Right atrium auricular region (tissue), 2 donors: ENCODE measurements at regions not wholly inside any gene's neighbourhood (a gene's known extent, or its start where the extent isn't known, plus 50 kb on each side); places are given as distances from the start of the nearest gene placed in this dataset.

Source experiments
- DNase-seq: peaks from one replicate; pipeline ENCODE4 v3.0.0-alpha.2; 2019; ENCODE audit warnings: low spot score
- H3K27ac ChIP-seq, 2 donors: fragments of 200-600 bp; sonication (generic); 1 replicate in 1 of 2; 2 replicates in 1 of 2; pipeline ENCODE4 v1.5.1; 2016 to 2019
- H3K27me3 ChIP-seq, 2 donors: fragments of 200-600 bp; sonication (generic); one replicate each; pipeline versions ENCODE4 v1.5.1 to v1.6.0; 2017 to 2019
- H3K36me3 ChIP-seq: fragments of 200-600 bp; sonication (generic); one replicate; pipeline ENCODE4 v1.5.1; 2016
- H3K4me1 ChIP-seq, 2 donors: fragments of 200-600 bp; sonication (generic); one replicate each; pipeline versions ENCODE4 v1.5.1 to v1.6.0; 2017 to 2019
- H3K4me3 ChIP-seq, 2 donors: fragments of 200-600 bp; sonication (generic); 1 replicate in 1 of 2; 2 replicates in 1 of 2; pipeline ENCODE4 v1.5.1; 2017 to 2019; ENCODE audit warnings: mild to moderate bottlenecking in 1 of 2, moderate library complexity in 1 of 2
- H3K9me3 ChIP-seq, 2 donors: fragments of 200-600 bp; sonication (generic); one replicate each; pipeline ENCODE4 v1.5.1; 2019
- TF ChIP-seq, protein P1 (sequence below), 2 donors: fragments of 200-600 bp; sonication (generic); IDR thresholded peaks; one replicate each; pipeline ENCODE4 v1.5.1; 2019; ENCODE audit warnings: antibody characterized with exemption in 2 of 2

- no peak for DNase-seq
- Histone ChIP-seq H3K4me1 (peaks cover 0 to 7% of the 10 kb centered on the region in 2 donors), H3K27me3 (no peaks in the 10 kb centered on the region), H3K27ac (no peak overlapping the region), H3K36me3 (no peaks in the 10 kb centered on the region), H3K4me3 (no peak overlapping the region), H3K9me3 (no peaks in the 10 kb centered on the region)
- TF ChIP-seq, protein P1, sequence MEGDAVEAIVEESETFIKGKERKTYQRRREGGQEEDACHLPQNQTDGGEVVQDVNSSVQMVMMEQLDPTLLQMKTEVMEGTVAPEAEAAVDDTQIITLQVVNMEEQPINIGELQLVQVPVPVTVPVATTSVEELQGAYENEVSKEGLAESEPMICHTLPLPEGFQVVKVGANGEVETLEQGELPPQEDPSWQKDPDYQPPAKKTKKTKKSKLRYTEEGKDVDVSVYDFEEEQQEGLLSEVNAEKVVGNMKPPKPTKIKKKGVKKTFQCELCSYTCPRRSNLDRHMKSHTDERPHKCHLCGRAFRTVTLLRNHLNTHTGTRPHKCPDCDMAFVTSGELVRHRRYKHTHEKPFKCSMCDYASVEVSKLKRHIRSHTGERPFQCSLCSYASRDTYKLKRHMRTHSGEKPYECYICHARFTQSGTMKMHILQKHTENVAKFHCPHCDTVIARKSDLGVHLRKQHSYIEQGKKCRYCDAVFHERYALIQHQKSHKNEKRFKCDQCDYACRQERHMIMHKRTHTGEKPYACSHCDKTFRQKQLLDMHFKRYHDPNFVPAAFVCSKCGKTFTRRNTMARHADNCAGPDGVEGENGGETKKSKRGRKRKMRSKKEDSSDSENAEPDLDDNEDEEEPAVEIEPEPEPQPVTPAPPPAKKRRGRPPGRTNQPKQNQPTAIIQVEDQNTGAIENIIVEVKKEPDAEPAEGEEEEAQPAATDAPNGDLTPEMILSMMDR (IDR thresholded peaks at IDR 0.05) = no peak
Measured at GRCh38 chr11:116598556-116598955, 174.2 kb downstream of the BUD13 start.

GRCh38 chr11:116598036-116598435, 174.8 kb downstream of the BUD13 start:
- Histone ChIP-seq H3K27me3 (no peaks in the 10 kb centered on the region), H3K27ac (no peak overlapping the region), H3K36me3 (no peaks in the 10 kb centered on the region), H3K4me1 (peaks cover 0 to 7% of the 10 kb centered on the region in 2 donors), H3K4me3 (no peak overlapping the region), H3K9me3 (no peaks in the 10 kb centered on the region)
- TF ChIP-seq, protein P1 (IDR thresholded peaks at IDR 0.05) = no peak
- DNase-seq = no peak

- H3K4me1 ChIP-seq = no peaks in the 10 kb centered on the region
- no peak overlapping the region for H3K27ac ChIP-seq
- no peak for DNase-seq
- no peak overlapping the region for H3K4me3 ChIP-seq
- H3K9me3 ChIP-seq = no peaks in the 10 kb centered on the region
- no peaks in the 10 kb centered on the region for H3K27me3 ChIP-seq
- TF ChIP-seq, protein P1 (IDR thresholded peaks at IDR 0.05) = no peak
- no peaks in the 10 kb centered on the region for H3K36me3 ChIP-seq
Measured at GRCh38 chr11:116596346-116597260, 176.2 kb downstream of the BUD13 start.

DNA sequence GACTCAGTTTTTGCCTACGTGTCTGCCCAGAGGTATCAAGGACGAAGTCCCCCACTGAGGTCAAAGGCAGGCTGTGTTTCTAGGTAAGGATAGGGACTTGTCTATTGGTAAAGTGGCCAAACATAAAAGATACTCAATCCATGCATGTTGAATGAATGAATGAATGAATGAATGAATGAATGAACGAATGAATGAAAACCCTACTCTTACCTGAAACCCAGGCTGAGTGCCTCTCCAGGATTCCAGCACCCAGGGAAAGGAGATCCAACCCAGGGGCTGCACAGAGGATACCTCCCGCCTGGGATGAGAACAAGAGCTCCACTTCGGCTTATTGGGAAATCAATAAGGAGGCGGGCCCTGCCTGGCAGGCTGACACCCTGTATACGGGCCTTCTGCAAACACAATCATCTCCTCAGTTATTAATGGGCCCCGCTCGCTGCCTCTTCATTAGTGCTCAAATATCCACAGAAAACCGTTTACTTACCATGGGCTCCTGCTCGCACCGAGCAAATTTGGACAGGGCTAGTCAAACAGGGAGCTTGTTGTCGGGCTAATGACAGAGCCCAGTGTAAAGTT, 177.4 kb downstream of the BUD13 start:
- Histone ChIP-seq H3K9me3 (no peaks in the 10 kb centered on the region), H3K36me3 (no peaks in the 10 kb centered on the region), H3K27ac (no peak overlapping the region), H3K27me3 (no peaks in the 10 kb centered on the region), H3K4me3 (no peak overlapping the region), H3K4me1 (no peaks in the 10 kb centered on the region)
- TF ChIP-seq, protein P1 (IDR thresholded peaks at IDR 0.05) = no peak
- no peak for DNase-seq

GRCh38 chr11:116590844-116591570, 181.8 kb downstream of the BUD13 start:
- H3K27me3 ChIP-seq = no peaks in the 10 kb centered on the region
- no peaks in the 10 kb centered on the region for H3K9me3 ChIP-seq
- TF ChIP-seq, protein P1 (IDR thresholded peaks at IDR 0.05) = no peak

More at GRCh38 chr11:116590844-116591570, 181.8 kb downstream of the BUD13 start:
- no peaks in the 10 kb centered on the region for H3K36me3 ChIP-seq
- no peak overlapping the region for H3K4me3 ChIP-seq
- no peaks in the 10 kb centered on the region for H3K4me1 ChIP-seq
- DNase-seq = no peak
- no peak overlapping the region for H3K27ac ChIP-seq
